Uterus (tissue), 2 donors: ENCODE measurements at regions not wholly inside any gene's neighbourhood (a gene's known extent, or its start where the extent isn't known, plus 50 kb on each side); places are given as distances from the start of the nearest gene placed in this dataset.

ENCODE experiments used
- POLR2A ChIP-seq, 2 donors: fragments of 450-650 bp; IDR thresholded peaks; one replicate each; pipeline ENCODE4 v1.6.1; 2016; ENCODE audit warnings: antibody characterized with exemption in 2 of 2, mild to moderate bottlenecking in 1 of 2, moderate library complexity in 1 of 2
- TF ChIP-seq, protein P1 (sequence below), 4 experiments: fragments of 200-600 bp in 2 of 4; fragments of 450-650 bp in 2 of 4; sonication (generic) in 2 of 4; IDR thresholded peaks; one replicate each; pipeline ENCODE4 v1.5.1; 2016 to 2019; ENCODE audit warnings: antibody characterized with exemption in 4 of 4, mild to moderate bottlenecking in 2 of 4, moderate library complexity in 1 of 4

DNA sequence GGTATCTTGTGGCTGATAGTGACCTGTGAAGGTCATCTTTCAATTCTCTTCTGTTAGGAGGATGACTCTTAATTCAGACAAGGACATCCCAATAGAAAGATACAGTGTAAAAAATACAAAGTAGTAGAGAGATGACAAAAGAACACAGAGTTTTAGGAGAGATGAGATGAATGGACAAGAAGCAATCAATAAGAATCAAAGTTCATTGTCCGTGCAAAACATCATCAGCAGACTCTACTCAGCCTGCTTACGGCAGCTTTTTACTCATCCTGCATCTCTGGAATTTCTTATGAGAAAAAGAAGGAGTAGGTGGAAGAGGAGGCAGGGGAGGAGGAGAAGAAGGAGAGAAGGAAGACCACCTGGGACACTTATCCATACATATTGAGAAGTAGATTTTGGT, 2131.7 kb downstream of the ARAP2 start:
- TF ChIP-seq, protein P1, sequence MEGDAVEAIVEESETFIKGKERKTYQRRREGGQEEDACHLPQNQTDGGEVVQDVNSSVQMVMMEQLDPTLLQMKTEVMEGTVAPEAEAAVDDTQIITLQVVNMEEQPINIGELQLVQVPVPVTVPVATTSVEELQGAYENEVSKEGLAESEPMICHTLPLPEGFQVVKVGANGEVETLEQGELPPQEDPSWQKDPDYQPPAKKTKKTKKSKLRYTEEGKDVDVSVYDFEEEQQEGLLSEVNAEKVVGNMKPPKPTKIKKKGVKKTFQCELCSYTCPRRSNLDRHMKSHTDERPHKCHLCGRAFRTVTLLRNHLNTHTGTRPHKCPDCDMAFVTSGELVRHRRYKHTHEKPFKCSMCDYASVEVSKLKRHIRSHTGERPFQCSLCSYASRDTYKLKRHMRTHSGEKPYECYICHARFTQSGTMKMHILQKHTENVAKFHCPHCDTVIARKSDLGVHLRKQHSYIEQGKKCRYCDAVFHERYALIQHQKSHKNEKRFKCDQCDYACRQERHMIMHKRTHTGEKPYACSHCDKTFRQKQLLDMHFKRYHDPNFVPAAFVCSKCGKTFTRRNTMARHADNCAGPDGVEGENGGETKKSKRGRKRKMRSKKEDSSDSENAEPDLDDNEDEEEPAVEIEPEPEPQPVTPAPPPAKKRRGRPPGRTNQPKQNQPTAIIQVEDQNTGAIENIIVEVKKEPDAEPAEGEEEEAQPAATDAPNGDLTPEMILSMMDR (IDR thresholded peaks at IDR 0.05), result no peak
- TF ChIP-seq POLR2A (IDR thresholded peaks at IDR 0.05), result no peak
